GM23338 (cell line): ENCODE measurements at regions not wholly inside any gene's neighbourhood (a gene's known extent, or its start where the extent isn't known, plus 50 kb on each side); places are given as distances from the start of the nearest gene placed in this dataset.

Experiments used
- ATAC-seq: fragments of 200-7000 bp; cut with Tn5 transposase; 3 replicates; pipeline ENCODE4 v1.9.1; 2020
- DNase-seq: peaks from one replicate; pipeline ENCODE4 v3.0.0-alpha.2; 2015; ENCODE audit warnings: low spot score
- H2AFZ ChIP-seq: fragments of 200-600 bp; sonication (generic); 2 replicates; pipeline ENCODE4 v1.8.0; 2016; ENCODE audit warnings: antibody characterized with exemption, mild to moderate bottlenecking, moderate library complexity
- H3F3A ChIP-seq: fragments of 200-600 bp; sonication (generic); replicated peaks from 2 replicates; pipeline ENCODE4 v1.8.0; 2017; ENCODE audit warnings: antibody characterized with exemption, mixed run types, low read depth
- H3K27ac ChIP-seq: fragments of 200-600 bp; sonication (generic); 2 replicates; pipeline ENCODE4 v1.6.1; 2016; ENCODE audit warnings: low read depth
- H3K27me3 ChIP-seq: fragments of 200-600 bp; sonication (generic); 2 replicates; pipeline ENCODE4 v1.8.0; 2016; ENCODE audit warnings: mild to moderate bottlenecking, mixed run types, moderate library complexity; ENCODE audit not compliant: insufficient read depth
- H3K36me3 ChIP-seq: fragments of 200-600 bp; sonication (generic); 2 replicates; pipeline ENCODE4 v1.8.0; 2016; ENCODE audit warnings: mild to moderate bottlenecking; ENCODE audit not compliant: insufficient read depth
- H3K4me1 ChIP-seq: fragments of 200-600 bp; sonication (generic); 2 replicates; pipeline ENCODE4 v1.8.0; 2016; ENCODE audit warnings: mild to moderate bottlenecking, moderate library complexity; ENCODE audit not compliant: insufficient read depth
- H3K4me2 ChIP-seq: fragments of 200-600 bp; sonication (generic); 2 replicates; pipeline ENCODE4 v1.7.1; 2017; ENCODE audit warnings: mixed run types
- H3K4me3 ChIP-seq: fragments of 200-600 bp; sonication (generic); 2 replicates; pipeline ENCODE4 v1.6.1; 2016; ENCODE audit warnings: mixed run types
- H3K79me2 ChIP-seq: fragments of 200-600 bp; sonication (generic); replicated peaks from 2 replicates; pipeline ENCODE4 v1.8.0; 2017; ENCODE audit warnings: mild to moderate bottlenecking; ENCODE audit not compliant: insufficient read depth
- H3K9me2 ChIP-seq: fragments of 200-600 bp; sonication (generic); 2 replicates; pipeline ENCODE4 v1.8.0; 2017; ENCODE audit not compliant: insufficient read depth
- H4K20me1 ChIP-seq: fragments of 200-600 bp; sonication (generic); replicated peaks from 2 replicates; pipeline ENCODE4 v1.8.0; 2017; ENCODE audit warnings: mild to moderate bottlenecking; ENCODE audit not compliant: insufficient read depth
- H3K27ac Mint-ChIP-seq: 2 replicates; pipeline ENCODE4 v1.8.0; 2020; ENCODE audit warnings: inconsistent platforms, mild to moderate bottlenecking, moderate library complexity, mixed read lengths
- H3K27me3 Mint-ChIP-seq: 3 replicates; pipeline ENCODE4 v1.8.0; 2022; ENCODE audit warnings: low read depth, mild to moderate bottlenecking, moderate library complexity, mixed read lengths, inconsistent platforms; ENCODE audit not compliant: insufficient read depth, poor library complexity
- H3K36me3 Mint-ChIP-seq: 3 replicates; pipeline ENCODE4 v1.8.0; 2021; ENCODE audit warnings: low read depth, mild to moderate bottlenecking, inconsistent platforms, moderate library complexity, mixed read lengths
- H3K4me1 Mint-ChIP-seq: 3 replicates; pipeline ENCODE4 v1.8.0; 2020; ENCODE audit warnings: mild to moderate bottlenecking, inconsistent platforms, mixed read lengths
- H3K4me3 Mint-ChIP-seq: 3 replicates; pipeline ENCODE4 v1.8.0; 2021; ENCODE audit warnings: moderate library complexity, mild to moderate bottlenecking, inconsistent platforms, mixed read lengths
- H3K9me3 Mint-ChIP-seq: 3 replicates; pipeline ENCODE4 v1.8.0; 2020; ENCODE audit warnings: moderate library complexity, mild to moderate bottlenecking, inconsistent platforms, mixed read lengths
- CREB1 ChIP-seq: fragments of 250-450 bp; sonication (Bioruptor Pico); IDR thresholded peaks from 2 replicates; pipeline ENCODE4 v1.5.0; 2020; ENCODE audit warnings: low read depth, mild to moderate bottlenecking, moderate library complexity
- CTCF ChIP-seq, 2 experiments: fragments of 200-600 bp in 1 of 2; sonication (generic) in 1 of 2; conservative IDR thresholded peaks; 2 replicates each; pipeline versions ENCODE4 v1.5.1 to v1.6.1; 2016 to 2017; ENCODE audit warnings: antibody characterized with exemption in 2 of 2, low read depth in 2 of 2, mild to moderate bottlenecking in 2 of 2, moderate library complexity in 1 of 2
- ETS1 ChIP-seq: IDR thresholded peaks from 2 replicates; pipeline ENCODE4 v1.6.1; 2016; ENCODE audit warnings: antibody characterized with exemption
- EZH2phosphoT487 ChIP-seq: fragments of 200-600 bp; sonication (generic); IDR thresholded peaks from one replicate; pipeline ENCODE4 v1.8.1; 2018; ENCODE audit warnings: antibody characterized with exemption; ENCODE audit not compliant: unreplicated experiment
- POLR2AphosphoS5 ChIP-seq: IDR thresholded peaks from 2 replicates; pipeline ENCODE4 v1.6.1; 2016; ENCODE audit warnings: antibody characterized with exemption, low read depth
- REST ChIP-seq: IDR thresholded peaks from one replicate; pipeline ENCODE4 v1.6.1; 2018; ENCODE audit warnings: antibody characterized with exemption; ENCODE audit not compliant: unreplicated experiment
- STAT1 ChIP-seq: IDR thresholded peaks from one replicate; pipeline ENCODE4 v1.6.1; 2016; ENCODE audit warnings: antibody characterized with exemption; ENCODE audit not compliant: unreplicated experiment
- ZNF462 ChIP-seq: fragments of 250-450 bp; sonication (Bioruptor Pico); IDR thresholded peaks from 2 replicates; pipeline ENCODE4 v1.5.0; 2020; ENCODE audit warnings: mild to moderate bottlenecking, moderate library complexity

GRCh38 chr2:163974766-163975165 lies 239.0 kb upstream of the FIGN start:
- H3F3A ChIP-seq: no peaks in the 10 kb centered on the region
- no peak overlapping the region for H3K27ac ChIP-seq
- H3K4me3 ChIP-seq: no peak overlapping the region
- Mint-ChIP-seq H3K4me1 (no peaks in the 10 kb centered on the region), H3K9me3 (no peaks in the 10 kb centered on the region), H3K4me3 (no peak overlapping the region), H3K27me3 (peaks cover 4% of the 10 kb centered on the region), H3K27ac (no peak overlapping the region), H3K36me3 (no peaks in the 10 kb centered on the region)
- no peaks in the 10 kb centered on the region for H3K27me3 ChIP-seq
- H3K4me2 ChIP-seq: no peak overlapping the region
- H4K20me1 ChIP-seq: no peaks in the 10 kb centered on the region
- ATAC-seq: no peak
- no peaks in the 10 kb centered on the region; the same call in 1 of the 2 replicates for H3K9me2 ChIP-seq
- no peaks in the 10 kb centered on the region for H3K79me2 ChIP-seq
- DNase-seq: no peak
- TF ChIP-seq EZH2phosphoT487: no peak
- TF ChIP-seq ETS1: no peak
- TF ChIP-seq CREB1 (CRISPR knock-in tag): no peak
- TF ChIP-seq STAT1: no peak
- TF ChIP-seq POLR2AphosphoS5: no peak
- TF ChIP-seq ZNF462: no peak
- no peak for TF ChIP-seq CTCF (conservative IDR thresholded peaks at IDR 0.05; ENCODE audit: low read depth in 2 of 2)
- no peak for TF ChIP-seq REST
- H3K36me3 ChIP-seq: no peaks in the 10 kb centered on the region
- no peak overlapping the region for H2AFZ ChIP-seq
- peaks cover 3% of the 10 kb centered on the region; the same call in 1 of the 2 replicates for H3K4me1 ChIP-seq
